ENCODE measurements at regions not wholly inside any gene's neighbourhood (a gene's known extent, or its start where the extent isn't known, plus 50 kb on each side); places are given as distances from the start of the nearest gene placed in this dataset.

- intact Hi-C loops (cut with micrococcal nuclease; ENCODE audit: unreplicated experiment): no loop called here
Observed at GRCh38 chr6:120564779-120565178, 769.5 kb downstream of the TBC1D32 start.

GRCh38 chr6:120558294-120558693, 776.0 kb downstream of the TBC1D32 start:
- Mint-ChIP-seq H3K9me3 (ENCODE audit: low read depth, unreplicated experiment) (peaks cover 2% of the 10 kb centered on the region), H3K27ac (ENCODE audit: unreplicated experiment) (no peak overlapping the region), H3K4me1 (ENCODE audit: low read depth, unreplicated experiment) (no peaks in the 10 kb centered on the region), H3K4me3 (ENCODE audit: low read depth, unreplicated experiment) (no peak overlapping the region), H3K27me3 (ENCODE audit: unreplicated experiment) (no peaks in the 10 kb centered on the region), H3K36me3 (ENCODE audit: insufficient read depth, unreplicated experiment) (no peaks in the 10 kb centered on the region)
- intact Hi-C loops (cut with micrococcal nuclease; ENCODE audit: unreplicated experiment): no loop called here
- TF ChIP-seq CTCF (IDR thresholded peaks at IDR 0.05; ENCODE audit: unreplicated experiment): no peak
- no TSS peak for BruUV-seq (replicated peaks)
- no peak for DNase-seq
- CTCF ChIA-PET: no interaction called here

More at GRCh38 chr6:120564779-120565178, 769.5 kb downstream of the TBC1D32 start:
- H3K36me3 Mint-ChIP-seq (ENCODE audit: insufficient read depth, unreplicated experiment): no peaks in the 10 kb centered on the region
- peaks cover 2% of the 10 kb centered on the region for H3K9me3 Mint-ChIP-seq (ENCODE audit: low read depth, unreplicated experiment)
- CTCF ChIA-PET: no interaction called here
- H3K27me3 Mint-ChIP-seq (ENCODE audit: unreplicated experiment): no peaks in the 10 kb centered on the region
- no peak overlapping the region for H3K4me3 Mint-ChIP-seq (ENCODE audit: low read depth, unreplicated experiment)
- no peak for DNase-seq
- no TSS peak for BruUV-seq (replicated peaks)
- H3K4me1 Mint-ChIP-seq (ENCODE audit: low read depth, unreplicated experiment): no peaks in the 10 kb centered on the region
- no peak for TF ChIP-seq CTCF (IDR thresholded peaks at IDR 0.05; ENCODE audit: unreplicated experiment)
- no peak overlapping the region for H3K27ac Mint-ChIP-seq (ENCODE audit: unreplicated experiment)

- intact Hi-C loops (cut with micrococcal nuclease; ENCODE audit: unreplicated experiment): no loop called here
- H3K36me3 Mint-ChIP-seq (ENCODE audit: insufficient read depth, unreplicated experiment): no peaks in the 10 kb centered on the region
- H3K4me3 Mint-ChIP-seq (ENCODE audit: low read depth, unreplicated experiment): no peak overlapping the region
Observed at GRCh38 chr6:120557554-120557953, 776.7 kb downstream of the TBC1D32 start.

GRCh38 chr6:120556491-120556890, 777.8 kb downstream of the TBC1D32 start:
- Mint-ChIP-seq H3K27ac (ENCODE audit: unreplicated experiment) (no peak overlapping the region), H3K36me3 (ENCODE audit: insufficient read depth, unreplicated experiment) (no peaks in the 10 kb centered on the region), H3K4me3 (ENCODE audit: low read depth, unreplicated experiment) (no peak overlapping the region), H3K27me3 (ENCODE audit: unreplicated experiment) (no peaks in the 10 kb centered on the region), H3K4me1 (ENCODE audit: low read depth, unreplicated experiment) (no peaks in the 10 kb centered on the region), H3K9me3 (ENCODE audit: low read depth, unreplicated experiment) (no peaks in the 10 kb centered on the region)
- no TSS peak for BruUV-seq (replicated peaks)
- CTCF ChIA-PET: no interaction called here
- TF ChIP-seq CTCF (IDR thresholded peaks at IDR 0.05; ENCODE audit: unreplicated experiment): no peak
- no peak for DNase-seq
- intact Hi-C loops (cut with micrococcal nuclease; ENCODE audit: unreplicated experiment): no loop called here

More at GRCh38 chr6:120557554-120557953, 776.7 kb downstream of the TBC1D32 start:
- no TSS peak for BruUV-seq (replicated peaks)
- no peak for TF ChIP-seq CTCF (IDR thresholded peaks at IDR 0.05; ENCODE audit: unreplicated experiment)
- no peak overlapping the region for H3K27ac Mint-ChIP-seq (ENCODE audit: unreplicated experiment)
- CTCF ChIA-PET: no interaction called here
- H3K4me1 Mint-ChIP-seq (ENCODE audit: low read depth, unreplicated experiment): no peaks in the 10 kb centered on the region
- peaks cover 2% of the 10 kb centered on the region for H3K9me3 Mint-ChIP-seq (ENCODE audit: low read depth, unreplicated experiment)
- no peaks in the 10 kb centered on the region for H3K27me3 Mint-ChIP-seq (ENCODE audit: unreplicated experiment)
- no peak for DNase-seq

Measured in Calu3 (cell line).